ENCODE measurements at regions not wholly inside any gene's neighbourhood (a gene's known extent, or its start where the extent isn't known, plus 50 kb on each side); places are given as distances from the start of the nearest gene placed in this dataset.

DNA sequence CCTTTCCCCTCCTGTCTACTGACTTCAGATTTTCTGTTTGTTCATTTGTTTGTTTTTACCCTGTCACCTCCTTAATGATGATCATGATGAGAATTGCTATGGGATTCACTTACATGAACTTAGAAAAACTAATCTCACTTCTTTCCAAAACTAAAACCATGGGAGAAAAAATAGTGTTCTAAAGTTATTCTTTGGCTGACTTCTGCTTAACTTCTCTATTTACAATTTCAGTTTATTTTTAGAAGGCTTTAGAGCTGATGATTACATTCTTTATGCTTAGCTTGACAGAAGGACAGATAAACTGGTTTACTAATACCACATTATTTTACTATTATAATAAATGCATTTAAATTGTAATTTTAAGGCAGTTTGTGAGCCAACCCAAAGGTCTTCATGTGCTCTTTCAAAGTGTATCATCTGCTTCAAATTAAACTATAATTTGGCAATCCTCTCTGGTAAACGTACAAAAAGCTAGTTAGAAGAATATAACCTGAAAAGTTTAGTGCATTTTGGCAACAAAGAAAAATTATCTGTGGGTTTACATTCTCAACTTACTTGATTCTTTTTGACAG is 676.8 kb upstream of the UBE2E2 start:
- H3K36me3 ChIP-seq (ENCODE audit: insufficient read depth, low read length), result no peaks in the 10 kb centered on the region
- no peak overlapping the region for H3K4me3 Mint-ChIP-seq
- no peak for DNase-seq
- no peak overlapping the region for H3K4me3 ChIP-seq (ENCODE audit: low read length in 2 of 2)
- H3K36me3 Mint-ChIP-seq, result no peaks in the 10 kb centered on the region
- no peak overlapping the region for H3K27ac Mint-ChIP-seq
- H3K4me1 Mint-ChIP-seq, result no peaks in the 10 kb centered on the region
- no peaks in the 10 kb centered on the region for H3K27me3 ChIP-seq (ENCODE audit: insufficient read depth, low read length)
- no peak overlapping the region for H3K27ac ChIP-seq (ENCODE audit: low read depth, low read length)
- ChIA-PET POLR2A (ENCODE audit: partially characterized antibody) (no interaction called here), CTCF (ENCODE audit: partially characterized antibody) (no interaction called here)
- H3K4me1 ChIP-seq (ENCODE audit: insufficient read depth, low read length), result no peaks in the 10 kb centered on the region
- peaks cover 3 to 15% (median 8%) of the 10 kb centered on the region in 8 donors for H3K9me3 Mint-ChIP-seq
- no peaks in the 10 kb centered on the region for H3K27me3 Mint-ChIP-seq
- no peaks in the 10 kb centered on the region for H3K9me3 ChIP-seq (ENCODE audit: control insufficient read depth in 1 of 2, low read length in 2 of 2)
- intact Hi-C loops (cut with micrococcal nuclease), result no loop called here

DNA sequence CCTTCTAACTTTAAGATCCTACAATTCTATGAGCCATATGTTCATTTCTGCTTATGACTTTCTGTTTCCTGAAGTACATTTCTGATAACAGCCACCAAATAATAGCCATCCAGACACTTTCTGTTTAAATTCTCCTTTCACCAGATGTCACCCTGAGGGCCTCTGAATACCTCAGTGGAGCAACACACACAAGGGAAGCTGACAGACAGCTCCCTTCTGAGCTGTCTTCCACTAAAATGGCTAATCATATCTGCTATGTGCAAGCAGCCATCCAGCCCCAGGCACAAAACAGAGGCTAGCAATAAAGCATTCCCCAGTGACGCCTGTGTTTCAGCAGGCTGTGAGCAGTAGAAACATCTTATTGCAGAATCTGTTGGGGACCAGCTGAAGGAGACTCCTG is 666.6 kb upstream of the UBE2E2 start:
- H3K4me1 Mint-ChIP-seq, result no peaks in the 10 kb centered on the region
- no peaks in the 10 kb centered on the region for H3K36me3 Mint-ChIP-seq
- no peak for DNase-seq
- intact Hi-C loops (cut with micrococcal nuclease), result no loop called here
- Histone ChIP-seq H3K27me3 (ENCODE audit: insufficient read depth, low read length) (no peaks in the 10 kb centered on the region), H3K4me3 (ENCODE audit: low read length in 2 of 2) (no peak overlapping the region), H3K9me3 (ENCODE audit: control insufficient read depth in 1 of 2, low read length in 2 of 2) (no peaks in the 10 kb centered on the region), H3K4me1 (ENCODE audit: insufficient read depth, low read length) (no peaks in the 10 kb centered on the region), H3K36me3 (ENCODE audit: insufficient read depth, low read length) (no peaks in the 10 kb centered on the region), H3K27ac (ENCODE audit: low read depth, low read length) (no peak overlapping the region)
- ChIA-PET CTCF (ENCODE audit: partially characterized antibody) (no interaction called here), POLR2A (ENCODE audit: partially characterized antibody) (no interaction called here)
- peaks cover 0 to 10% (median 7%) of the 10 kb centered on the region in 8 donors for H3K9me3 Mint-ChIP-seq
- H3K27me3 Mint-ChIP-seq, result no peaks in the 10 kb centered on the region
- peak overlapping the region in 1 of 8 donors; percentile 10 for H3K4me3 Mint-ChIP-seq
- no peak overlapping the region for H3K27ac Mint-ChIP-seq

GRCh38 chr3:22537560-22537959 is 665.6 kb upstream of the UBE2E2 start:
- no peak overlapping the region for H3K4me3 Mint-ChIP-seq
- Histone ChIP-seq H3K27ac (ENCODE audit: low read depth, low read length) (no peak overlapping the region), H3K4me3 (ENCODE audit: low read length in 2 of 2) (no peak overlapping the region), H3K27me3 (ENCODE audit: insufficient read depth, low read length) (no peaks in the 10 kb centered on the region), H3K36me3 (ENCODE audit: insufficient read depth, low read length) (no peaks in the 10 kb centered on the region), H3K9me3 (ENCODE audit: control insufficient read depth in 1 of 2, low read length in 2 of 2) (no peaks in the 10 kb centered on the region), H3K4me1 (ENCODE audit: insufficient read depth, low read length) (no peaks in the 10 kb centered on the region)
- intact Hi-C loops (cut with micrococcal nuclease), result no loop called here
- POLR2A ChIA-PET (ENCODE audit: partially characterized antibody), result no interaction called here
- no peaks in the 10 kb centered on the region for H3K27me3 Mint-ChIP-seq
- no peak for DNase-seq
- peaks cover 0 to 12% (median 6%) of the 10 kb centered on the region in 8 donors for H3K9me3 Mint-ChIP-seq
- no peaks in the 10 kb centered on the region for H3K36me3 Mint-ChIP-seq
- CTCF ChIA-PET (ENCODE audit: partially characterized antibody), result no interaction called here
- no peak overlapping the region for H3K27ac Mint-ChIP-seq
- no peaks in the 10 kb centered on the region for H3K4me1 Mint-ChIP-seq

- CTCF ChIA-PET (ENCODE audit: partially characterized antibody), result no interaction called here
- Mint-ChIP-seq H3K4me3 (no peak overlapping the region), H3K36me3 (no peaks in the 10 kb centered on the region), H3K4me1 (no peaks in the 10 kb centered on the region), H3K27ac (no peak overlapping the region), H3K27me3 (no peaks in the 10 kb centered on the region), H3K9me3 (peaks cover 0 to 17% (median 6%) of the 10 kb centered on the region in 8 donors)
- no peaks in the 10 kb centered on the region for H3K27me3 ChIP-seq (ENCODE audit: insufficient read depth, low read length)
- no peaks in the 10 kb centered on the region for H3K4me1 ChIP-seq (ENCODE audit: insufficient read depth, low read length)
- POLR2A ChIA-PET (ENCODE audit: partially characterized antibody), result no interaction called here
- intact Hi-C loops (cut with micrococcal nuclease), result no loop called here
- no peak for DNase-seq
- H3K9me3 ChIP-seq (ENCODE audit: control insufficient read depth in 1 of 2, low read length in 2 of 2), result no peaks in the 10 kb centered on the region
- no peaks in the 10 kb centered on the region for H3K36me3 ChIP-seq (ENCODE audit: insufficient read depth, low read length)
- no peak overlapping the region for H3K27ac ChIP-seq (ENCODE audit: low read depth, low read length)
- H3K4me3 ChIP-seq (ENCODE audit: low read length in 2 of 2), result no peak overlapping the region
Observed at GRCh38 chr3:22542311-22542710, 660.8 kb upstream of the UBE2E2 start.

DNA sequence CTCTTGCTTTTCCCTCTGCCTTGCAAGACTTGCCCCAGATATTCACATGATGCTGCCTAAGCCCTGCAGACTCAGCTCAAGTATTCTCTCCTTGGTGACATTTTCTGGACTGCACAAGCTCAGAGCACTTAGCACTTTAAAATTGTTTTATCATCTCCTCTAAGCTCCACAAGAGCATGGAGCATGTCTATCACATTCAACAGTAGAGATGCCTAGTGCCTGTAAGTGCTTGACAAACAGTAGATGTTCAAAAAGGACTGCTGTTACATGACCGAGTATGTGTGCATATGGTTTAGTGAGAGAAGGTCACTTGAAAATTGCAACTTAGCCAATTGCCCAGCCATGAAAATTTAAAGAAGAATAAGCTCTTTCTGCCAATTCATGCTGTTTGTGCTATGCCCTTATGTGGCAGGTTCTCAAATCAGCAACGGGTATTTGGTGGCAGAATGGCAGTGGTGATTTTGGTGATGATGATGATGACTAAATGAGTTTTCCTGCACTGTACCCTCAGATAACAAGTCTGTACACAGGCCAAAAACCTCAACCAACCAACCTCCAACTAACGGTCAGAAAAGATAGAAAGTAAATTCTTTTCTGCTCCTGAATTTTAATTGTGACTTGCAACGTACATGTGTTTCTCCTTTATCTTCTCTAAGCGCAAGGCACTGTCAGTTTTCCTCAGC is 647.2 kb upstream of the UBE2E2 start:
- no peaks in the 10 kb centered on the region for H3K4me1 ChIP-seq (ENCODE audit: insufficient read depth, low read length)
- H3K36me3 ChIP-seq (ENCODE audit: insufficient read depth, low read length), result no peaks in the 10 kb centered on the region
- Mint-ChIP-seq H3K4me3 (no peak overlapping the region), H3K4me1 (no peaks in the 10 kb centered on the region), H3K27ac (no peak overlapping the region), H3K36me3 (no peaks in the 10 kb centered on the region), H3K9me3 (peaks cover 0 to 21% (median 4%) of the 10 kb centered on the region in 8 donors), H3K27me3 (no peaks in the 10 kb centered on the region)
- H3K4me3 ChIP-seq (ENCODE audit: low read length in 2 of 2), result no peak overlapping the region
- POLR2A ChIA-PET (ENCODE audit: partially characterized antibody), result no interaction called here
- no peak for DNase-seq
- no peak overlapping the region for H3K27ac ChIP-seq (ENCODE audit: low read depth, low read length)
- no peaks in the 10 kb centered on the region for H3K9me3 ChIP-seq (ENCODE audit: control insufficient read depth in 1 of 2, low read length in 2 of 2)
- no peaks in the 10 kb centered on the region for H3K27me3 ChIP-seq (ENCODE audit: insufficient read depth, low read length)
- CTCF ChIA-PET (ENCODE audit: partially characterized antibody), result no interaction called here
- intact Hi-C loops (cut with micrococcal nuclease), result no loop called here

GRCh38 chr3:22565393-22565792 is 637.7 kb upstream of the UBE2E2 start:
- Histone ChIP-seq H3K4me1 (ENCODE audit: insufficient read depth, low read length) (no peaks in the 10 kb centered on the region), H3K27me3 (ENCODE audit: insufficient read depth, low read length) (no peaks in the 10 kb centered on the region), H3K9me3 (ENCODE audit: control insufficient read depth in 1 of 2, low read length in 2 of 2) (no peaks in the 10 kb centered on the region), H3K27ac (ENCODE audit: low read depth, low read length) (no peak overlapping the region), H3K36me3 (ENCODE audit: insufficient read depth, low read length) (no peaks in the 10 kb centered on the region), H3K4me3 (ENCODE audit: low read length in 2 of 2) (no peak overlapping the region)
- Mint-ChIP-seq H3K4me3 (no peak overlapping the region), H3K4me1 (no peaks in the 10 kb centered on the region), H3K27ac (no peak overlapping the region), H3K36me3 (no peaks in the 10 kb centered on the region), H3K9me3 (peaks cover 0 to 6% (median 2%) of the 10 kb centered on the region in 8 donors), H3K27me3 (no peaks in the 10 kb centered on the region)
- ChIA-PET POLR2A (ENCODE audit: partially characterized antibody) (no interaction called here), CTCF (ENCODE audit: partially characterized antibody) (no interaction called here)
- no peak for DNase-seq
- intact Hi-C loops (cut with micrococcal nuclease), result no loop called here

GRCh38 chr3:22568285-22568684 is 634.8 kb upstream of the UBE2E2 start:
- intact Hi-C loops (cut with micrococcal nuclease), result no loop called here
- no peaks in the 10 kb centered on the region for H3K36me3 Mint-ChIP-seq
- Histone ChIP-seq H3K27me3 (ENCODE audit: insufficient read depth, low read length) (no peaks in the 10 kb centered on the region), H3K27ac (ENCODE audit: low read depth, low read length) (no peak overlapping the region), H3K4me1 (ENCODE audit: insufficient read depth, low read length) (no peaks in the 10 kb centered on the region), H3K36me3 (ENCODE audit: insufficient read depth, low read length) (no peaks in the 10 kb centered on the region), H3K4me3 (ENCODE audit: low read length in 2 of 2) (no peak overlapping the region), H3K9me3 (ENCODE audit: control insufficient read depth in 1 of 2, low read length in 2 of 2) (no peaks in the 10 kb centered on the region)
- H3K27ac Mint-ChIP-seq, result no peak overlapping the region
- ChIA-PET CTCF (ENCODE audit: partially characterized antibody) (no interaction called here), POLR2A (ENCODE audit: partially characterized antibody) (no interaction called here)
- H3K9me3 Mint-ChIP-seq, result peaks cover 0 to 6% (median 2%) of the 10 kb centered on the region in 8 donors
- H3K4me1 Mint-ChIP-seq, result no peaks in the 10 kb centered on the region
- no peaks in the 10 kb centered on the region for H3K27me3 Mint-ChIP-seq
- H3K4me3 Mint-ChIP-seq, result no peak overlapping the region
- DNase-seq, result no peak
